Ascending aorta (tissue), 2 donors: ENCODE measurements at regions not wholly inside any gene's neighbourhood (a gene's known extent, or its start where the extent isn't known, plus 50 kb on each side); places are given as distances from the start of the nearest gene placed in this dataset.

Experiments
- DNase-seq, 2 donors: peaks; one replicate each; pipeline ENCODE4 v3.0.0-alpha.2; 2019; ENCODE audit warnings: low spot score in 2 of 2
- H3K27ac ChIP-seq, 2 donors: fragments of 200-600 bp; sonication (generic); one replicate each; pipeline ENCODE4 v1.5.1; 2016 to 2017; ENCODE audit warnings: mild to moderate bottlenecking in 1 of 2
- H3K27me3 ChIP-seq: fragments of 200-600 bp; sonication (generic); one replicate; pipeline ENCODE4 v1.5.1; 2017
- H3K36me3 ChIP-seq, 2 donors: fragments of 200-600 bp; sonication (generic); one replicate each; pipeline ENCODE4 v1.5.1; 2016
- H3K4me1 ChIP-seq, 2 donors: fragments of 200-600 bp; sonication (generic); one replicate each; pipeline ENCODE4 v1.5.1; 2016 to 2017; ENCODE audit warnings: mild to moderate bottlenecking in 1 of 2
- H3K4me3 ChIP-seq, 2 donors: fragments of 200-600 bp; sonication (generic); one replicate each; pipeline ENCODE4 v1.5.1; 2016 to 2017; ENCODE audit warnings: mild to moderate bottlenecking in 1 of 2
- H3K9me3 ChIP-seq, 2 donors: fragments of 200-600 bp; sonication (generic); one replicate each; pipeline ENCODE4 v1.5.1; 2016
- intact Hi-C: fragments of 100-400 bp; cut with DNase I; formaldehyde crosslinking; loops from one replicate; pipeline ENCODE4 v1.15.1; 2023
- TF ChIP-seq, protein P1 (sequence below), 3 experiments: fragments of 200-600 bp in 2 of 3; fragments of 450-650 bp in 1 of 3; sonication (generic) in 2 of 3; IDR thresholded peaks; one replicate each; pipeline ENCODE4 v1.5.1; 2016 to 2019; ENCODE audit warnings: antibody characterized with exemption in 3 of 3, mild to moderate bottlenecking in 1 of 3, moderate library complexity in 1 of 3

GRCh38 chr1:201772178-201772577 is 56.8 kb upstream of the IPO9 start:
- peaks cover 11 to 14% of the 10 kb centered on the region in 2 donors for H3K9me3 ChIP-seq
- intact Hi-C loops, result no loop called here
- H3K4me1 ChIP-seq, result peaks cover 6 to 51% of the 10 kb centered on the region in 2 donors
- H3K27me3 ChIP-seq, result no peaks in the 10 kb centered on the region
- TF ChIP-seq, protein P1, sequence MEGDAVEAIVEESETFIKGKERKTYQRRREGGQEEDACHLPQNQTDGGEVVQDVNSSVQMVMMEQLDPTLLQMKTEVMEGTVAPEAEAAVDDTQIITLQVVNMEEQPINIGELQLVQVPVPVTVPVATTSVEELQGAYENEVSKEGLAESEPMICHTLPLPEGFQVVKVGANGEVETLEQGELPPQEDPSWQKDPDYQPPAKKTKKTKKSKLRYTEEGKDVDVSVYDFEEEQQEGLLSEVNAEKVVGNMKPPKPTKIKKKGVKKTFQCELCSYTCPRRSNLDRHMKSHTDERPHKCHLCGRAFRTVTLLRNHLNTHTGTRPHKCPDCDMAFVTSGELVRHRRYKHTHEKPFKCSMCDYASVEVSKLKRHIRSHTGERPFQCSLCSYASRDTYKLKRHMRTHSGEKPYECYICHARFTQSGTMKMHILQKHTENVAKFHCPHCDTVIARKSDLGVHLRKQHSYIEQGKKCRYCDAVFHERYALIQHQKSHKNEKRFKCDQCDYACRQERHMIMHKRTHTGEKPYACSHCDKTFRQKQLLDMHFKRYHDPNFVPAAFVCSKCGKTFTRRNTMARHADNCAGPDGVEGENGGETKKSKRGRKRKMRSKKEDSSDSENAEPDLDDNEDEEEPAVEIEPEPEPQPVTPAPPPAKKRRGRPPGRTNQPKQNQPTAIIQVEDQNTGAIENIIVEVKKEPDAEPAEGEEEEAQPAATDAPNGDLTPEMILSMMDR (IDR thresholded peaks at IDR 0.05), result no peak
- peak overlapping the region in 1 of 2 donors; percentile 84 for H3K27ac ChIP-seq
- H3K4me3 ChIP-seq, result no peak overlapping the region
- no peaks in the 10 kb centered on the region for H3K36me3 ChIP-seq
- DNase-seq, result no peak

GRCh38 chr1:201773764-201774163 is 55.2 kb upstream of the IPO9 start:
- H3K4me3 ChIP-seq, result no peak overlapping the region
- no peaks in the 10 kb centered on the region for H3K27me3 ChIP-seq
- no peaks in the 10 kb centered on the region for H3K36me3 ChIP-seq
- peaks cover 11 to 14% of the 10 kb centered on the region in 2 donors for H3K9me3 ChIP-seq
- peaks cover 6 to 59% of the 10 kb centered on the region in 2 donors for H3K4me1 ChIP-seq
- intact Hi-C loops, result no loop called here
- DNase-seq, result no peak
- H3K27ac ChIP-seq, result peak overlapping the region; percentile 58 to 84
- TF ChIP-seq, protein P1 (IDR thresholded peaks at IDR 0.05), result no peak

DNA sequence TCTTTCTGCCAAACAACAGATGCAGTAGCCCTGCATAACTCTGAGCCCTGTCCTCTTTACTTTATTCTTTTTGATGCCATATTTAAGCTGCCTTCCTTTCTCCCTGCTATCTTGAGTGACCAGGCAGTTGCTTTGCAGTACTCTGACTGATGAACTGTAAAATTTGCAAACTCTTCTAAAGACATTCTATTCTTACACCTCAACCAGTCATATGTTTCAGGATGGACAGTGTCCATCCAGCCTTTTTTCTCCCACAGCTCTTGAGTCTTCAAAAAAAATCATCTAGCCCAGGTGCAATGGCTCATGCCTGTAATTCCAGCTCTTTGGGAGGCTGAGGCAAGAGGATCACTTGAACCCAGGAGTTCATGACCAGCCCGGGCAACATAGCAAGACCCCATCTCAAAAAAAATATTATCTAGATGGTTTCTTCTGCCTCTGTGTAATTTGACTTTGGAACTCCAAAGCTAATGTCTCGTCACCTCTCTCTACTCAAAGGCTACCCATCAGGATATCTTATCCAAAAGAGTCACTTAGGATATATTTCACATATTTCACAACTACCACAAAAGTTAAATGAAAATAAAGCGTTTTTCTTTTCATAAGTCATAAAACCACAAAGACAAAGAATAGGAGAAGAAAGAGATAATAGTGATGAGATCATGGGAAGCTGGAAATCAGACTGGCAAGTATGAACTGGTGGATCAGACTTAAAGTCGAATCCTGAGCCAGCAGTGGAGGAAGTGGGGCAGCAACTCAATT is 54.6 kb upstream of the IPO9 start:
- intact Hi-C loops, result no loop called here
- no peak for DNase-seq
- peak overlapping the region; percentile 84 to 87 for H3K27ac ChIP-seq

GRCh38 chr1:201774983-201775344 is 54.0 kb upstream of the IPO9 start:
- Histone ChIP-seq H3K27ac (peak overlapping the region; percentile 84 to 87), H3K27me3 (no peaks in the 10 kb centered on the region), H3K36me3 (no peaks in the 10 kb centered on the region), H3K4me3 (no peak overlapping the region), H3K9me3 (peaks cover 11 to 14% of the 10 kb centered on the region in 2 donors), H3K4me1 (peaks cover 15 to 59% of the 10 kb centered on the region in 2 donors)
- intact Hi-C loops, result loop anchor here (5.0 kb wide), 1 partner anchor 33 kb away; no protein-coding TSS in a partner anchor
- no peak for DNase-seq
- TF ChIP-seq, protein P1 (IDR thresholded peaks at IDR 0.05), result no peak

More for the DNA sequence above, 54.6 kb upstream of the IPO9 start:
- H3K9me3 ChIP-seq, result peaks cover 11 to 14% of the 10 kb centered on the region in 2 donors
- H3K27me3 ChIP-seq, result no peaks in the 10 kb centered on the region
- H3K36me3 ChIP-seq, result no peaks in the 10 kb centered on the region
- TF ChIP-seq, protein P1 (IDR thresholded peaks at IDR 0.05), result no peak
- H3K4me3 ChIP-seq, result no peak overlapping the region
- peaks cover 10 to 59% of the 10 kb centered on the region in 2 donors for H3K4me1 ChIP-seq

GRCh38 chr1:201775380-201775779 is 53.6 kb upstream of the IPO9 start:
- Histone ChIP-seq H3K27ac (peak overlapping the region; percentile 84 to 87), H3K4me3 (no peak overlapping the region), H3K36me3 (peaks cover 1 to 2% of the 10 kb centered on the region in 2 donors), H3K9me3 (peaks cover 11 to 14% of the 10 kb centered on the region in 2 donors), H3K27me3 (no peaks in the 10 kb centered on the region), H3K4me1 (peaks cover 14 to 60% of the 10 kb centered on the region in 2 donors)
- no peak for DNase-seq
- TF ChIP-seq, protein P1 (IDR thresholded peaks at IDR 0.05), result no peak
- intact Hi-C loops, result loop anchor here (5.0 kb wide), 1 partner anchor 33 kb away; no protein-coding TSS in a partner anchor
